Ovary (tissue), 3 donors: ENCODE measurements at regions not wholly inside any gene's neighbourhood (a gene's known extent, or its start where the extent isn't known, plus 50 kb on each side); places are given as distances from the start of the nearest gene placed in this dataset.

Source experiments
- EP300 ChIP-seq: sonication (generic); formaldehyde crosslinking; IDR thresholded peaks from one replicate; pipeline ENCODE4 v1.6.1; 2017; ENCODE audit warnings: antibody characterized with exemption
- POLR2A ChIP-seq: fragments of 450-650 bp; IDR thresholded peaks from one replicate; pipeline ENCODE4 v1.6.1; 2017; ENCODE audit warnings: antibody characterized with exemption, mild to moderate bottlenecking, moderate library complexity
- TF ChIP-seq, protein P1 (sequence below), 3 donors: fragments of 450-650 bp in 2 of 3; fragments of 200-600 bp in 1 of 3; IDR thresholded peaks; one replicate each; pipeline versions ENCODE4 v1.5.1 to v1.8.0; 2016 to 2022; ENCODE audit warnings: antibody characterized with exemption in 3 of 3, mild to moderate bottlenecking in 1 of 3
- donor health status: DM: no; HTN: no; CAD: no.

DNA sequence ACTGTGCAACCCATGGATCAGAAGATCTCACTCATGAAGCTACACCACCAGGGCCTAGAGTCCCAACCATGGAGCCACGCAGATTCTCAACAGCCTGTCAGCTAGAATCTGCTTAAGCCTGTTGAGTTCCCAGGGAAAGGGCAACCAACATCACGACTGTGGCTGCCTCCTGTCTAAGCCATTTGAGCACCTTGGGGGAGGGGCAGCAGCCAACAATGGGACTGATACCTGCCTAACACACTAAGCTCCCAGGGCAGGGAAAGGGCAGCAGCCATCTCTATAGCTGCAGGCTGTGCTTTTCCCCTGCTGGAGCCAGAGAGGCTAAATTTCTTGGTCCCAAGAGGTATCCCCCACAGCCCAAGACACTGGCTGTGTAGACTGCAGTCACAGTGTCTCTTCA lies 96.5 kb upstream of the TCEAL2 start:
- TF ChIP-seq, protein P1, sequence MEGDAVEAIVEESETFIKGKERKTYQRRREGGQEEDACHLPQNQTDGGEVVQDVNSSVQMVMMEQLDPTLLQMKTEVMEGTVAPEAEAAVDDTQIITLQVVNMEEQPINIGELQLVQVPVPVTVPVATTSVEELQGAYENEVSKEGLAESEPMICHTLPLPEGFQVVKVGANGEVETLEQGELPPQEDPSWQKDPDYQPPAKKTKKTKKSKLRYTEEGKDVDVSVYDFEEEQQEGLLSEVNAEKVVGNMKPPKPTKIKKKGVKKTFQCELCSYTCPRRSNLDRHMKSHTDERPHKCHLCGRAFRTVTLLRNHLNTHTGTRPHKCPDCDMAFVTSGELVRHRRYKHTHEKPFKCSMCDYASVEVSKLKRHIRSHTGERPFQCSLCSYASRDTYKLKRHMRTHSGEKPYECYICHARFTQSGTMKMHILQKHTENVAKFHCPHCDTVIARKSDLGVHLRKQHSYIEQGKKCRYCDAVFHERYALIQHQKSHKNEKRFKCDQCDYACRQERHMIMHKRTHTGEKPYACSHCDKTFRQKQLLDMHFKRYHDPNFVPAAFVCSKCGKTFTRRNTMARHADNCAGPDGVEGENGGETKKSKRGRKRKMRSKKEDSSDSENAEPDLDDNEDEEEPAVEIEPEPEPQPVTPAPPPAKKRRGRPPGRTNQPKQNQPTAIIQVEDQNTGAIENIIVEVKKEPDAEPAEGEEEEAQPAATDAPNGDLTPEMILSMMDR (IDR thresholded peaks at IDR 0.05) = no peak
- TF ChIP-seq POLR2A (no peak), EP300 (no peak)
